ENCODE measurements at regions not wholly inside any gene's neighbourhood (a gene's known extent, or its start where the extent isn't known, plus 50 kb on each side); places are given as distances from the start of the nearest gene placed in this dataset.

- DNase-seq = no peak
Measured at GRCh38 chr7:25809441-25809840, 342.6 kb upstream of the NFE2L3 start.

- DNase-seq = no peak
Measured at GRCh38 chr7:25812086-25812850, 339.7 kb upstream of the NFE2L3 start.

- DNase-seq = no peak
Measured at GRCh38 chr7:25813381-25813780, 338.6 kb upstream of the NFE2L3 start.

GRCh38 chr7:25815711-25816110 is 336.3 kb upstream of the NFE2L3 start:
- no peak for DNase-seq

- DNase-seq = no peak
Measured at GRCh38 chr7:25820432-25821040, 331.5 kb upstream of the NFE2L3 start.

GRCh38 chr7:25821225-25821624 is 330.8 kb upstream of the NFE2L3 start:
- no peak for DNase-seq

- DNase-seq = no peak
Measured at GRCh38 chr7:25822823-25823222, 329.2 kb upstream of the NFE2L3 start.

- no peak for DNase-seq
Measured at GRCh38 chr7:25823571-25823970, 328.4 kb upstream of the NFE2L3 start.

GRCh38 chr7:25828468-25828867 is 323.5 kb upstream of the NFE2L3 start:
- no peak for DNase-seq

- no peak for DNase-seq
Measured at GRCh38 chr7:25829663-25830062, 322.3 kb upstream of the NFE2L3 start.

- DNase-seq = no peak
Measured at GRCh38 chr7:25830215-25830614, 321.8 kb upstream of the NFE2L3 start.

GRCh38 chr7:25831062-25831691 is 320.8 kb upstream of the NFE2L3 start:
- DNase-seq = peak in 1 of 2 donors; percentile 27

GRCh38 chr7:25831831-25832411 is 320.1 kb upstream of the NFE2L3 start:
- no peak for DNase-seq

- no peak for DNase-seq
Measured at GRCh38 chr7:25832456-25832855, 319.5 kb upstream of the NFE2L3 start.

GRCh38 chr7:25832929-25833328 is 319.1 kb upstream of the NFE2L3 start:
- DNase-seq = no peak

GRCh38 chr7:25834050-25834449 is 317.9 kb upstream of the NFE2L3 start:
- DNase-seq = no peak

GRCh38 chr7:25835197-25835596 is 316.8 kb upstream of the NFE2L3 start:
- no peak for DNase-seq

- no peak for DNase-seq
Measured at GRCh38 chr7:25839084-25839769, 312.8 kb upstream of the NFE2L3 start.

- DNase-seq = no peak
Measured at GRCh38 chr7:25840209-25840792, 311.7 kb upstream of the NFE2L3 start.

GRCh38 chr7:25841575-25841974 is 310.4 kb upstream of the NFE2L3 start:
- no peak for DNase-seq

- no peak for DNase-seq
Measured at GRCh38 chr7:25842201-25842733, 309.7 kb upstream of the NFE2L3 start.

GRCh38 chr7:25843467-25843866 is 308.5 kb upstream of the NFE2L3 start:
- no peak for DNase-seq
